HEK293 (cell line): ENCODE measurements at regions not wholly inside any gene's neighbourhood (a gene's known extent, or its start where the extent isn't known, plus 50 kb on each side); places are given as distances from the start of the nearest gene placed in this dataset.

Experiments
- CTCF ChIP-seq: fragments of 450-650 bp; formaldehyde crosslinking; IDR thresholded peaks from 2 replicates; pipeline ENCODE4 v1.5.1; 2016; ENCODE audit warnings: missing biosample characterization, missing genetic modification characterization
- GFI1B ChIP-seq: fragments of 450-650 bp; formaldehyde crosslinking; IDR thresholded peaks from 2 replicates; pipeline ENCODE4 v1.5.1; 2016; ENCODE audit warnings: missing biosample characterization, missing genetic modification characterization
- KLF8 ChIP-seq: fragments of 450-650 bp; formaldehyde crosslinking; IDR thresholded peaks from 2 replicates; pipeline ENCODE4 v1.5.1; 2016; ENCODE audit warnings: missing biosample characterization, missing genetic modification characterization
- RBAK ChIP-seq: fragments of 450-650 bp; formaldehyde crosslinking; IDR thresholded peaks from 2 replicates; pipeline ENCODE4 v1.5.1; 2016; ENCODE audit warnings: missing biosample characterization, missing genetic modification characterization
- SETDB1 ChIP-seq: IDR thresholded peaks from one replicate; pipeline ENCODE4 v1.6.1; 2017; ENCODE audit warnings: mild to moderate bottlenecking, low read length, moderate library complexity, mixed read lengths; ENCODE audit not compliant: insufficient read length
- YY2 ChIP-seq: fragments of 450-650 bp; formaldehyde crosslinking; IDR thresholded peaks from 2 replicates; pipeline ENCODE4 v1.5.1; 2016; ENCODE audit warnings: missing biosample characterization, missing genetic modification characterization
- ZNF121 ChIP-seq: fragments of 450-650 bp; formaldehyde crosslinking; IDR thresholded peaks from 2 replicates; pipeline ENCODE4 v1.5.1; 2016; ENCODE audit warnings: missing biosample characterization, missing genetic modification characterization
- ZNF174 ChIP-seq: fragments of 450-650 bp; formaldehyde crosslinking; IDR thresholded peaks from 2 replicates; pipeline ENCODE4 v1.5.0; 2017; ENCODE audit warnings: missing biosample characterization, mild to moderate bottlenecking, missing genetic modification characterization
- ZNF768 ChIP-seq: fragments of 450-650 bp; formaldehyde crosslinking; IDR thresholded peaks from 2 replicates; pipeline ENCODE4 v1.5.1; 2018; ENCODE audit warnings: missing biosample characterization, mild to moderate bottlenecking, missing genetic modification characterization
- ZSCAN5A ChIP-seq: fragments of 450-650 bp; formaldehyde crosslinking; IDR thresholded peaks from 2 replicates; pipeline ENCODE4 v1.5.1; 2016; ENCODE audit warnings: missing biosample characterization, missing genetic modification characterization

- TF ChIP-seq KLF8 (tag by site-specific recombination) (no peak), ZNF174 (tag by site-specific recombination) (no peak), RBAK (tag by site-specific recombination) (no peak), ZNF768 (no peak), ZSCAN5A (tag by site-specific recombination) (no peak), ZNF121 (no peak), CTCF (no peak), YY2 (tag by site-specific recombination) (no peak), SETDB1 (no peak), GFI1B (no peak)
Measured at GRCh38 chr7:25868509-25868908, 283.5 kb upstream of the NFE2L3 start.
